MCF 10A (cell line): ENCODE measurements at regions not wholly inside any gene's neighbourhood (a gene's known extent, or its start where the extent isn't known, plus 50 kb on each side); places are given as distances from the start of the nearest gene placed in this dataset.
A peak's percentile ranks its signal among the peaks of the same experiment; 100 is the strongest.

Source experiments
- BruUV-seq: library from RNA; stranded (reverse); fragments of 400-500 nt; replicated peaks from 2 replicates; lab custom pipeline; 2021; lab: Mats Ljungman, UMichigan
- CTCF ChIA-PET: fragments of 300-600 bp; sonication (Branson Sonifier 250); formaldehyde crosslinking; extraction: SDS; loops from one replicate; lab custom pipeline; 2021; ENCODE audit warnings: antibody characterized with exemption, inconsistent platforms; lab: Yijun Ruan, JAX
- POLR2A ChIA-PET: fragments of 300-600, 350-650 bp; sonication (Branson Sonifier 250); formaldehyde crosslinking; extraction: SDS; loops from one replicate; lab custom pipeline; 2020; ENCODE audit warnings: antibody characterized with exemption, inconsistent platforms; lab: Yijun Ruan, JAX
- DNase-seq: peaks from one replicate; pipeline ENCODE4 v3.0.0-alpha.2; 2018; ENCODE audit not compliant: unreplicated experiment
- H3K27ac Mint-ChIP-seq: one replicate; pipeline ENCODE4 v1.8.0; 2022; ENCODE audit warnings: mild to moderate bottlenecking, low read depth, mixed read lengths; ENCODE audit not compliant: unreplicated experiment
- H3K27me3 Mint-ChIP-seq: one replicate; pipeline ENCODE4 v1.8.0; 2022; ENCODE audit warnings: mixed read lengths; ENCODE audit not compliant: insufficient read depth, unreplicated experiment
- H3K36me3 Mint-ChIP-seq: one replicate; pipeline ENCODE4 v1.8.0; 2022; ENCODE audit warnings: mild to moderate bottlenecking, moderate library complexity, mixed read lengths; ENCODE audit not compliant: insufficient read depth, unreplicated experiment
- H3K4me1 Mint-ChIP-seq: one replicate; pipeline ENCODE4 v1.8.0; 2022; ENCODE audit warnings: mixed read lengths; ENCODE audit not compliant: insufficient read depth, unreplicated experiment
- H3K4me3 Mint-ChIP-seq: one replicate; pipeline ENCODE4 v1.8.0; 2022; ENCODE audit warnings: mild to moderate bottlenecking, moderate library complexity, mixed read lengths; ENCODE audit not compliant: unreplicated experiment
- H3K9me3 Mint-ChIP-seq: one replicate; pipeline ENCODE4 v1.8.0; 2022; ENCODE audit warnings: mixed read lengths; ENCODE audit not compliant: unreplicated experiment
- CTCF ChIP-seq: fragments of 200-600 bp; IDR thresholded peaks from one replicate; pipeline ENCODE4 v1.8.0; 2022; ENCODE audit warnings: antibody characterized with exemption, mild to moderate bottlenecking; ENCODE audit not compliant: unreplicated experiment
- intact Hi-C: fragments of 100-400 bp; cut with micrococcal nuclease; formaldehyde crosslinking; loops from 2 replicates; pipeline ENCODE4 v1.14.1; 2022

- no peaks in the 10 kb centered on the region for H3K36me3 Mint-ChIP-seq
- H3K27me3 Mint-ChIP-seq, result no peaks in the 10 kb centered on the region
- TF ChIP-seq CTCF, result no peak
- no peak for DNase-seq
- H3K27ac Mint-ChIP-seq, result no peak overlapping the region
- no TSS peak for BruUV-seq
- no peaks in the 10 kb centered on the region for H3K9me3 Mint-ChIP-seq
- ChIA-PET CTCF (interaction anchor here (0.6 to 1.4 kb wide), 6 partner anchors 14 to 305 kb away, joined by 3 to 5 read pairs (median 4); no protein-coding TSS in a partner anchor), POLR2A (no interaction called here)
- no peaks in the 10 kb centered on the region for H3K4me1 Mint-ChIP-seq
- no peak overlapping the region for H3K4me3 Mint-ChIP-seq
- intact Hi-C loops, result loop anchor here (10.0 kb wide), 1 partner anchor 156 kb away; no protein-coding TSS in a partner anchor
Measured at GRCh38 chr16:85550422-85550864, 62.7 kb upstream of the GSE1 start.

- Mint-ChIP-seq H3K27ac (no peak overlapping the region), H3K4me1 (no peaks in the 10 kb centered on the region), H3K27me3 (no peaks in the 10 kb centered on the region), H3K9me3 (no peaks in the 10 kb centered on the region), H3K4me3 (no peak overlapping the region), H3K36me3 (no peaks in the 10 kb centered on the region)
- no peak for DNase-seq
- ChIA-PET CTCF (interaction anchor here (0.6 to 1.5 kb wide), 8 partner anchors 14 to 306 kb away, joined by 3 to 4 read pairs (median 4); no protein-coding TSS in a partner anchor), POLR2A (no interaction called here)
- no TSS peak for BruUV-seq
- intact Hi-C loops, result loop anchor here (10.0 kb wide), 1 partner anchor 156 kb away; no protein-coding TSS in a partner anchor
- no peak for TF ChIP-seq CTCF
Measured at GRCh38 chr16:85550953-85551924, 61.9 kb upstream of the GSE1 start.

GRCh38 chr16:85552980-85553435 is 60.1 kb upstream of the GSE1 start:
- Mint-ChIP-seq H3K4me3 (peak overlapping the region; percentile 91), H3K27me3 (no peaks in the 10 kb centered on the region), H3K4me1 (peaks cover 5% of the 10 kb centered on the region), H3K9me3 (no peaks in the 10 kb centered on the region), H3K36me3 (no peaks in the 10 kb centered on the region), H3K27ac (no peak overlapping the region)
- TF ChIP-seq CTCF, result no peak
- no TSS peak for BruUV-seq
- ChIA-PET POLR2A (interaction anchor here (0.8 to 3.6 kb wide), 11 partner anchors 13 to 231 kb away, joined by 3 to 52 read pairs (median 6); partner anchors contain the start of gene GSE1), CTCF (interaction anchor here (0.5 to 2.5 kb wide), 16 partner anchors 11 to 364 kb away, joined by 3 to 11 read pairs (median 4); no protein-coding TSS in a partner anchor)
- intact Hi-C loops, result loop anchor here (1.0 to 10.0 kb wide), 2 partner anchors 29 to 158 kb away; no protein-coding TSS in a partner anchor
- DNase-seq, result no peak
